ENCODE measurements at regions not wholly inside any gene's neighbourhood (a gene's known extent, or its start where the extent isn't known, plus 50 kb on each side); places are given as distances from the start of the nearest gene placed in this dataset.

DNA sequence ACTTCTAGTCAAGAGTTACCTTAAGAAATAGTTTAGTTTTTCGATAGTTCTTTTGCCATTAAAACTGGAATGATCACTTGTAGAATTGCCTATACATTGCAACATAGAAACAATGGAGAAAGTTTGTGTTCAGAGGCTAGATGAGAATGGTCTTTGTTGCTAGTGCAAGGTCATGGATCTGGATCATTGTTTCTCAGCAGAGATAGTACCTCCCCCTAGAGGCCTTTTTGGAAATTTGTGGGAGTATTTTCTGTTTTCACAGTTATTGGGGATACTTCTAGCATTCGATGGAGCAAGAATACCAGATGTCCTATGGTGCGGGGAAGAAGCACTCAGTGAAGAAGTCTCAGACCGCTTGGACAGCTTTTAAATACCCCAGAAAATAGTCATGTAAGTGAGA is 138.8 kb upstream of the HMGA2 start:
- H3K27ac ChIP-seq, result no peak overlapping the region
- TF ChIP-seq, protein P1, sequence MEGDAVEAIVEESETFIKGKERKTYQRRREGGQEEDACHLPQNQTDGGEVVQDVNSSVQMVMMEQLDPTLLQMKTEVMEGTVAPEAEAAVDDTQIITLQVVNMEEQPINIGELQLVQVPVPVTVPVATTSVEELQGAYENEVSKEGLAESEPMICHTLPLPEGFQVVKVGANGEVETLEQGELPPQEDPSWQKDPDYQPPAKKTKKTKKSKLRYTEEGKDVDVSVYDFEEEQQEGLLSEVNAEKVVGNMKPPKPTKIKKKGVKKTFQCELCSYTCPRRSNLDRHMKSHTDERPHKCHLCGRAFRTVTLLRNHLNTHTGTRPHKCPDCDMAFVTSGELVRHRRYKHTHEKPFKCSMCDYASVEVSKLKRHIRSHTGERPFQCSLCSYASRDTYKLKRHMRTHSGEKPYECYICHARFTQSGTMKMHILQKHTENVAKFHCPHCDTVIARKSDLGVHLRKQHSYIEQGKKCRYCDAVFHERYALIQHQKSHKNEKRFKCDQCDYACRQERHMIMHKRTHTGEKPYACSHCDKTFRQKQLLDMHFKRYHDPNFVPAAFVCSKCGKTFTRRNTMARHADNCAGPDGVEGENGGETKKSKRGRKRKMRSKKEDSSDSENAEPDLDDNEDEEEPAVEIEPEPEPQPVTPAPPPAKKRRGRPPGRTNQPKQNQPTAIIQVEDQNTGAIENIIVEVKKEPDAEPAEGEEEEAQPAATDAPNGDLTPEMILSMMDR (IDR thresholded peaks at IDR 0.05), result peak; percentile 66
- TF ChIP-seq ZFX (IDR thresholded peaks at IDR 0.05; ENCODE audit: borderline replicate concordance), result no peak

DNA sequence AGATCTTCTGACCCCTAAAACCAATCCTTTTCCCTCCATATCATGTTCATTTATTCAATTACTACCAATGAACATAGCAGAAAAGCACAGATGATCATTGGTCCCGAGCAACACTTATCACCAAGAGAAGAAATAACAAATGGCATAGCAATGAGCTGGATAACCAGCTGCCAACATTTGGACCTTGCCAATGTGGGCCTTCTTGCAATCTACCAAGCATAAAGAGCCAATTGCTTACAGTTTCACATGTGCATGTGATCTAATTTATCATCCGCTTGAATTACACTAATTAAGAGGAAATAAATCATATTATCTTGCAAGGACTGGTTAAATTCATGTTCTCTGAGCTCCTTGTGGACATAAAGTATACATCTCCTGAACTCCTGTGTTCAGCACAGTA is 134.8 kb upstream of the HMGA2 start:
- H3K27ac ChIP-seq, result no peak overlapping the region
- TF ChIP-seq, protein P1 (IDR thresholded peaks at IDR 0.05), result no peak
- no peak for TF ChIP-seq ZFX (IDR thresholded peaks at IDR 0.05; ENCODE audit: borderline replicate concordance)

DNA sequence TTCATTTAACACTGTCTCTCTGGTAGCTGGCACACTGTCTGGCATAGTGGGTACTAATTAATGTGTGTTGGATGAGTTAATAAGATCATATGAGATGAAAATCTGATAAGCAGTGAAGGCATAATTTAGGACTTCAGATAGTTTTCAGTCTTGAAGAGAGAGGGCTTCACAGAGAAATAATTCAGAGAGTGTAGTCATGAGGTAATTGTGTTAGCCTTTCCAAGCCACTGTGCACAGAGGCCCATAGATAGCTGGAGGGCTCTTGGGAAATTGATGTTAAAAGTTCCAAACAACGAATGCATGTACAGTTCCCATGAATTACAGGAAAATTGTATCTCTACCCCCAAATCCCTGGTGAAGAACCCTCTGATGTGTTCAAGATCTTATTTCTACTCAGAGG is 133.8 kb upstream of the HMGA2 start:
- H3K27ac ChIP-seq, result no peak overlapping the region
- no peak for TF ChIP-seq ZFX (IDR thresholded peaks at IDR 0.05; ENCODE audit: borderline replicate concordance)
- TF ChIP-seq, protein P1 (IDR thresholded peaks at IDR 0.05), result no peak

DNA sequence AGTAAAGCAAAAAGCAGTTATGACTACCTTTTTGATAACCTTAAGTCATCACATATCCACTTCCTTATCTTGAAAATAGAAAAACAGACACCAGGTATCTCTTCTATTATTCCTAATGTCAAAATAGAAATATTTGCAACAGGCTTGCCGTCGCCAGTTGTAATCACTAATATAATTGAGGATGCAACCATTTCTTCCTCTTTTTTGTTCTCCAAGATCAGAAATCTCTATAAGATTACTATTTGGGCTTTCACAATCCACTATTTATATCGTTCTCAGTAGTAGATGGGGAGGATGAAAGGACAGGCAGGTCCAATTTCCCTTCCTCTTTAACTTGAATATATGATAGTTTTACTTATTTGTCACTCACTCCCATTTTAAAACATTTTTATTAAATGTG is 130.2 kb upstream of the HMGA2 start:
- H3K27ac ChIP-seq, result no peak overlapping the region
- TF ChIP-seq, protein P1 (IDR thresholded peaks at IDR 0.05), result no peak
- no peak for TF ChIP-seq ZFX (IDR thresholded peaks at IDR 0.05; ENCODE audit: borderline replicate concordance)

DNA sequence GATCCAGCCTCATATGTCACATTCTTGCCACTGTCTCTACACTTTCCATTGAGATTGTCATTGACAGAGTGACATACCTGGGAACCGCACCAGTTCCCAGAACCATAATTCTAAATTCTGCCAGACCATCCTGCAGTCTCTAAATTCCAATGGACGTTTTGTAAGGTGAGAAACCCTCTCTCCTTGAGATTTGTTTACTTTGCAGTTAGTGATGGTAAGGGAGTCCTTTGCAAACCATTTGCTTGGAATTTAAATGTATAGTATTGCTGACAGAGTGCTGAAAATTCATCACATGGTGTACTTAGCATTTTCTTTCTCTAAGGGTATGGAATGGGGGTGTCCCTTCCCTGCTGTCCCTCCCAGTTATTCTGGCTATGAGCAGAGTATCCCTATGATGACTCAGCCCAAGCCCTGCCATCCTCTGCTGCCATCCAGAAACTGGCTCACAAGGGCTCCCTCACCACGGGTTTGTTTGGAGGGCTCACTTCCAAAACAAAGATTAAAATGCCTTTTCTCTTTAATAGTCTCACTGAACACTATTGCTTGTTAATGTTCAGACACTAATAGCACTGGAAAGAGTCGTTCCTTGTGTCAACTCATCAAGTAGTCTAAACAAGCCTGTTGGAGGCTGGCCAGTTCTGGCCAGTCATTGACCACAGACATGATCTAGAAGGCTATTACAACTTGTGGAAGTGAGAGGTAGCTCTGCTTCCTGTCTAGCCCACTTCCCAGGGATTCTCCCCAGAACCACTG is 129.0 kb upstream of the HMGA2 start:
- TF ChIP-seq ZFX (IDR thresholded peaks at IDR 0.05; ENCODE audit: borderline replicate concordance), result no peak
- TF ChIP-seq, protein P1 (IDR thresholded peaks at IDR 0.05), result no peak
- no peak overlapping the region for H3K27ac ChIP-seq

DNA sequence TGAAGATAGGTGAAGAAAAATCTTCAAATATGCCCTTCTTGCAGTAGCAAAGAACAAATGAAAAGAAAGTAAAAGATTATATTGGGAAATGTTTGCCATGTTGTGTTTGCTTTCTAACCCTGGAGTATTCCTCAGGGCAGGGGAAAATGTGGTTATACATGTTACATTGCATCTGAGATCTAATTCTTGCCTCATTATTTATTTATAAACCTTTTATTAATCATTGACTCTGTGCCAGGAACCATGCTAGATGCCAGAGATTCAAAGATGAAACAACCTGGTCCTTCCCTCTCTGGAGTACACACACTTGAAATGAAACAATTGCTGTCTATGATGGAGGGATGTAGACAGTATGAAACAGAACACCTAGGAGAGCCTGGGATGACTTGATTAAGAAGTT is 128.1 kb upstream of the HMGA2 start:
- no peak overlapping the region for H3K27ac ChIP-seq
- TF ChIP-seq ZFX (IDR thresholded peaks at IDR 0.05; ENCODE audit: borderline replicate concordance), result no peak
- TF ChIP-seq, protein P1 (IDR thresholded peaks at IDR 0.05), result no peak

DNA sequence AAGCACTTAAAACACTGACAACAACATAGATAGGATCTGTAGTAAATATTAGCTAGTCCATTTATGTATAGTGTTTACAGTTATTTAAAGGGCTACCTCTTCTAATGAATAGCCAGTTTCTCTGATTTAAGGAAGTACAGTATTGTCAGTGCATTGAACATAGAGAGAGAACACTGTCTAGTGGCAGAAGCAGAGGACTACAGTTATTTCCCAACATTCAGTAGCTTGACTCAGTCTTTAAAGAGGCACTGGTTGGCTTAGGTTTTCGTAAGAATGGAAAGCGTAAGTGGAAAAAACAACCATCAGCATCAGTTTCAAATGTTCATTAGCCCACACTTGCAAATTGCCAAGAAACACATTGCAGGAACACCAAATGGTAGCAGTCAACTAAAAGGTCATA is 125.0 kb upstream of the HMGA2 start:
- no peak for TF ChIP-seq ZFX (IDR thresholded peaks at IDR 0.05; ENCODE audit: borderline replicate concordance)
- TF ChIP-seq, protein P1 (IDR thresholded peaks at IDR 0.05), result peak; percentile 47
- no peak overlapping the region for H3K27ac ChIP-seq

Measured in 22Rv1 (cell line).